DND-41 (cell line): ENCODE measurements at regions not wholly inside any gene's neighbourhood (a gene's known extent, or its start where the extent isn't known, plus 50 kb on each side); places are given as distances from the start of the nearest gene placed in this dataset.

Experiments used
- EZH2 ChIP-seq: IDR thresholded peaks from 3 replicates; pipeline ENCODE4 v1.6.1; 2012; ENCODE audit warnings: borderline replicate concordance, low read depth, mild to moderate bottlenecking, moderate library complexity, low read length, inconsistent platforms; ENCODE audit not compliant: severe bottlenecking
- TF ChIP-seq, protein P1 (sequence below): IDR thresholded peaks from 2 replicates; pipeline ENCODE4 v1.5.1; 2012; ENCODE audit warnings: borderline replicate concordance, low read length, moderate library complexity, mild to moderate bottlenecking; ENCODE audit not compliant: poor library complexity, severe bottlenecking; ENCODE audit errors: extremely low read depth

- TF ChIP-seq, protein P1, sequence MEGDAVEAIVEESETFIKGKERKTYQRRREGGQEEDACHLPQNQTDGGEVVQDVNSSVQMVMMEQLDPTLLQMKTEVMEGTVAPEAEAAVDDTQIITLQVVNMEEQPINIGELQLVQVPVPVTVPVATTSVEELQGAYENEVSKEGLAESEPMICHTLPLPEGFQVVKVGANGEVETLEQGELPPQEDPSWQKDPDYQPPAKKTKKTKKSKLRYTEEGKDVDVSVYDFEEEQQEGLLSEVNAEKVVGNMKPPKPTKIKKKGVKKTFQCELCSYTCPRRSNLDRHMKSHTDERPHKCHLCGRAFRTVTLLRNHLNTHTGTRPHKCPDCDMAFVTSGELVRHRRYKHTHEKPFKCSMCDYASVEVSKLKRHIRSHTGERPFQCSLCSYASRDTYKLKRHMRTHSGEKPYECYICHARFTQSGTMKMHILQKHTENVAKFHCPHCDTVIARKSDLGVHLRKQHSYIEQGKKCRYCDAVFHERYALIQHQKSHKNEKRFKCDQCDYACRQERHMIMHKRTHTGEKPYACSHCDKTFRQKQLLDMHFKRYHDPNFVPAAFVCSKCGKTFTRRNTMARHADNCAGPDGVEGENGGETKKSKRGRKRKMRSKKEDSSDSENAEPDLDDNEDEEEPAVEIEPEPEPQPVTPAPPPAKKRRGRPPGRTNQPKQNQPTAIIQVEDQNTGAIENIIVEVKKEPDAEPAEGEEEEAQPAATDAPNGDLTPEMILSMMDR: no peak
- no peak for TF ChIP-seq EZH2
Measured at GRCh38 chr6:79375635-79376337, 141.3 kb upstream of the HMGN3 start.
